ENCODE measurements at regions not wholly inside any gene's neighbourhood (a gene's known extent, or its start where the extent isn't known, plus 50 kb on each side); places are given as distances from the start of the nearest gene placed in this dataset.
A peak's percentile ranks its signal among the peaks of the same experiment; 100 is the strongest.

GRCh38 chr6:44039191-44039719 is 88.0 kb downstream of the MRPL14 start:
- no peaks in the 10 kb centered on the region for H3K9me3 ChIP-seq (ENCODE audit: low read length)
- H3K9ac ChIP-seq (ENCODE audit: insufficient read depth, low read depth, low read length), result no peak overlapping the region
- H3K4me3 ChIP-seq (replicated peaks in 1 of 3; ENCODE audit: insufficient read depth in 1 of 3, low read depth in 2 of 3, low read length in 3 of 3), result no peak overlapping the region
- H3K27ac ChIP-seq (ENCODE audit: extremely low read length, insufficient read depth, low read length), result no peak overlapping the region
- no peaks in the 10 kb centered on the region for H3K79me2 ChIP-seq (ENCODE audit: insufficient read depth, low read length)
- FAIRE-seq (no peak), DNase-seq (ENCODE audit: low spot score) (no peak), ATAC-seq (no peak)
- no TSS peak for BruUV-seq (replicated peaks)
- no peaks in the 10 kb centered on the region for H4K20me1 ChIP-seq (ENCODE audit: insufficient read depth, low read length)
- TF ChIP-seq NFATC3 (CRISPR knock-in tag; IDR thresholded peaks at IDR 0.05) (no peak), HNRNPL (IDR thresholded peaks at IDR 0.05; ENCODE audit: low read depth, low read length) (0 out of 2 replicates have a peak, but pooled peaks have one; percentile 36)
- H2AFZ ChIP-seq (ENCODE audit: low read length), result no peak overlapping the region
- in situ Hi-C loops (cut with HindIII; ENCODE audit: extremely low pct_ligation_motif_present, low pct_unique_long_range_greater_than_20kb) (no loop called here), intact Hi-C loops (cut with micrococcal nuclease; ENCODE audit: unreplicated experiment) (no loop called here)
- no peaks in the 10 kb centered on the region for H3K36me3 ChIP-seq (replicated peaks in 1 of 2; ENCODE audit: control insufficient read depth in 1 of 2, insufficient read depth in 2 of 2, low read length in 2 of 2)
- peaks cover 1 to 17% of the 10 kb centered on the region in 2 experiments for H3K27me3 ChIP-seq (ENCODE audit: control insufficient read depth in 1 of 2, insufficient read depth in 2 of 2, low read length in 2 of 2)
- POLR2A ChIA-PET, result no interaction called here
- peaks cover 70% of the 10 kb centered on the region for H3K4me1 ChIP-seq (ENCODE audit: insufficient read depth, low read length)
- H3K4me2 ChIP-seq (ENCODE audit: low read depth, low read length), result no peak overlapping the region
- WGBS (ENCODE audit: low lambda C conversion rate), result 65% methylated on average over 6 of the region's 6 CpGs
- CTCF ChIA-PET (ENCODE audit: low intra/inter-chr PET ratio, low total read pairs), result no interaction called here

- no peak overlapping the region for H3K4me3 ChIP-seq (replicated peaks in 1 of 3; ENCODE audit: insufficient read depth in 1 of 3, low read depth in 2 of 3, low read length in 3 of 3)
- BruUV-seq (replicated peaks), result no TSS peak
- no peak overlapping the region for H3K9ac ChIP-seq (ENCODE audit: insufficient read depth, low read depth, low read length)
- FAIRE-seq (no peak), DNase-seq (ENCODE audit: low spot score) (no peak), ATAC-seq (no peak)
- no peaks in the 10 kb centered on the region for H4K20me1 ChIP-seq (ENCODE audit: insufficient read depth, low read length)
- POLR2A ChIA-PET, result no interaction called here
- no peak overlapping the region for H3K4me2 ChIP-seq (ENCODE audit: low read depth, low read length)
- CTCF ChIA-PET (ENCODE audit: low intra/inter-chr PET ratio, low total read pairs), result no interaction called here
- H3K27ac ChIP-seq (ENCODE audit: extremely low read length, insufficient read depth, low read length), result no peak overlapping the region
- intact Hi-C loops (cut with micrococcal nuclease; ENCODE audit: unreplicated experiment) (no loop called here), in situ Hi-C loops (cut with HindIII; ENCODE audit: extremely low pct_ligation_motif_present, low pct_unique_long_range_greater_than_20kb) (no loop called here)
- WGBS (ENCODE audit: low lambda C conversion rate), result 72% methylated on average over 4 of the region's 4 CpGs
- no peak overlapping the region for H2AFZ ChIP-seq (ENCODE audit: low read length)
- H3K79me2 ChIP-seq (ENCODE audit: insufficient read depth, low read length), result no peaks in the 10 kb centered on the region
- no peaks in the 10 kb centered on the region for H3K36me3 ChIP-seq (replicated peaks in 1 of 2; ENCODE audit: control insufficient read depth in 1 of 2, insufficient read depth in 2 of 2, low read length in 2 of 2)
- H3K4me1 ChIP-seq (ENCODE audit: insufficient read depth, low read length), result peaks cover 67% of the 10 kb centered on the region
- no peaks in the 10 kb centered on the region for H3K9me3 ChIP-seq (ENCODE audit: low read length)
- peaks cover 1 to 17% of the 10 kb centered on the region in 2 experiments for H3K27me3 ChIP-seq (ENCODE audit: control insufficient read depth in 1 of 2, insufficient read depth in 2 of 2, low read length in 2 of 2)
- TF ChIP-seq HNF4A (CRISPR knock-in tag; IDR thresholded peaks at IDR 0.05) (no peak), TFAP4 (IDR thresholded peaks at IDR 0.05; ENCODE audit: borderline replicate concordance, low read depth) (no peak), PHF8 (CRISPR knock-in tag; IDR thresholded peaks at IDR 0.05) (no peak), HMGA1 (CRISPR knock-in tag; conservative IDR thresholded peaks at IDR 0.05) (no peak), NCOR1 (IDR thresholded peaks at IDR 0.05; ENCODE audit: borderline replicate concordance, low read length) (no peak), ZMYM3 (CRISPR knock-in tag; IDR thresholded peaks at IDR 0.05) (peak; percentile 60), RBAK (CRISPR knock-in tag; IDR thresholded peaks at IDR 0.05) (no peak), ZNF790 (CRISPR knock-in tag; IDR thresholded peaks at IDR 0.05; ENCODE audit: borderline replicate concordance) (no peak), SRF (IDR thresholded peaks at IDR 0.05; ENCODE audit: low read depth, low read length) (no peak), ZNF777 (CRISPR knock-in tag; IDR thresholded peaks at IDR 0.05) (no peak), ARNTL (CRISPR knock-in tag; IDR thresholded peaks at IDR 0.05) (no peak), TFE3 (CRISPR knock-in tag; IDR thresholded peaks at IDR 0.05) (no peak)
Observed at GRCh38 chr6:44038543-44039065, 88.6 kb downstream of the MRPL14 start.
